Endothelial cell of umbilical vein (primary cell): ENCODE measurements at regions not wholly inside any gene's neighbourhood (a gene's known extent, or its start where the extent isn't known, plus 50 kb on each side); places are given as distances from the start of the nearest gene placed in this dataset.

ENCODE experiments used
- CTCF ChIP-seq, 2 donors: IDR thresholded peaks; 1 replicate in 1 of 2; 2 replicates in 1 of 2; pipeline ENCODE4 v1.5.1; 2011; ENCODE audit warnings: low read length in 2 of 2, mild to moderate bottlenecking in 2 of 2, moderate library complexity in 2 of 2, control low read depth in 1 of 2, inconsistent platforms in 1 of 2, low read depth in 1 of 2; ENCODE audit not compliant: insufficient read depth in 1 of 2; ENCODE audit errors: extremely low read depth in 1 of 2
- EZH2 ChIP-seq: IDR thresholded peaks from 2 replicates; pipeline ENCODE4 v1.6.1; 2012; ENCODE audit warnings: borderline replicate concordance, low read depth, mild to moderate bottlenecking, moderate library complexity, low read length, inconsistent platforms; ENCODE audit not compliant: severe bottlenecking
- FOS ChIP-seq: IDR thresholded peaks from 2 replicates; pipeline ENCODE4 v1.6.1; 2011; ENCODE audit warnings: mild to moderate bottlenecking, low read length, moderate library complexity, borderline replicate concordance; ENCODE audit not compliant: insufficient read depth
- MAX ChIP-seq: IDR thresholded peaks from 2 replicates; pipeline ENCODE4 v1.6.1; 2011; ENCODE audit not compliant: insufficient read depth, insufficient read length
- POLR2A ChIP-seq: IDR thresholded peaks from 2 replicates; pipeline ENCODE4 v1.6.1; 2012; ENCODE audit warnings: low read depth, mild to moderate bottlenecking, control low read depth, low read length
- POLR2AphosphoS5 ChIP-seq: IDR thresholded peaks from 2 replicates; pipeline ENCODE4 v1.6.1; 2012; ENCODE audit warnings: low read depth, mild to moderate bottlenecking, control low read depth, low read length, moderate library complexity; ENCODE audit not compliant: insufficient read depth

GRCh38 chr2:172333978-172334330, 93.4 kb upstream of the ITGA6 start:
- TF ChIP-seq FOS (no peak), CTCF (IDR thresholded peaks at IDR 0.05; ENCODE audit: extremely low read depth in 1 of 2, insufficient read depth in 1 of 2, low read depth in 1 of 2, low read length in 2 of 2) (no peak), MAX (no peak), POLR2A (no peak), POLR2AphosphoS5 (no peak), EZH2 (no peak)
